Stimulated activated naive CD8-positive, alpha-beta T cell treated with anti-CD3 and anti-CD28 coated beads, Interleukin-15, Interleukin-2, amounts not matched to agents 100 U/mL and 50 U/mL, for 24 hours (primary cell): ENCODE measurements at regions not wholly inside any gene's neighbourhood (a gene's known extent, or its start where the extent isn't known, plus 50 kb on each side); places are given as distances from the start of the nearest gene placed in this dataset.

Experiments used
- ATAC-seq: fragments of 150-1000 bp; cut with Tn5 transposase; one replicate; pipeline ENCODE4 v1.10.0; 2021
- DNase-seq: peaks from one replicate; pipeline ENCODE4 v3.0.0; 2021

- no peak for DNase-seq
- ATAC-seq, result peak; percentile 52
Observed at GRCh38 chr4:14566518-14566917, 435.8 kb upstream of the CPEB2 start.

GRCh38 chr4:14568351-14568750 is 433.9 kb upstream of the CPEB2 start:
- no peak for ATAC-seq
- DNase-seq, result no peak

- no peak for DNase-seq
- ATAC-seq, result no peak
Observed at GRCh38 chr4:14575289-14575688, 427.0 kb upstream of the CPEB2 start.

- DNase-seq (no peak), ATAC-seq (no peak)
Observed at GRCh38 chr4:14575919-14576318, 426.4 kb upstream of the CPEB2 start.

- DNase-seq, result no peak
- no peak for ATAC-seq
Observed at GRCh38 chr4:14580061-14580460, 422.2 kb upstream of the CPEB2 start.

GRCh38 chr4:14581741-14582140 is 420.5 kb upstream of the CPEB2 start:
- ATAC-seq, result no peak

GRCh38 chr4:14582677-14583076 is 419.6 kb upstream of the CPEB2 start:
- no peak for DNase-seq
- no peak for ATAC-seq

More at GRCh38 chr4:14581741-14582140, 420.5 kb upstream of the CPEB2 start:
- DNase-seq, result no peak

GRCh38 chr4:14583331-14583730 is 418.9 kb upstream of the CPEB2 start:
- no peak for DNase-seq
- no peak for ATAC-seq

- DNase-seq (no peak), ATAC-seq (no peak)
Observed at GRCh38 chr4:14583752-14584151, 418.5 kb upstream of the CPEB2 start.

- ATAC-seq (no peak), DNase-seq (no peak)
Observed at GRCh38 chr4:14592950-14593349, 409.3 kb upstream of the CPEB2 start.

GRCh38 chr4:14596028-14596427 is 406.3 kb upstream of the CPEB2 start:
- ATAC-seq, result no peak
- DNase-seq, result no peak

GRCh38 chr4:14596437-14596836 is 405.8 kb upstream of the CPEB2 start:
- DNase-seq, result no peak
- no peak for ATAC-seq

GRCh38 chr4:14596904-14597303 is 405.4 kb upstream of the CPEB2 start:
- no peak for ATAC-seq

GRCh38 chr4:14602206-14602605 is 400.1 kb upstream of the CPEB2 start:
- DNase-seq, result no peak
- ATAC-seq, result no peak

More at GRCh38 chr4:14596904-14597303, 405.4 kb upstream of the CPEB2 start:
- no peak for DNase-seq

- DNase-seq, result no peak
- ATAC-seq, result no peak
Observed at GRCh38 chr4:14607001-14607400, 395.3 kb upstream of the CPEB2 start.

- no peak for ATAC-seq
- no peak for DNase-seq
Observed at GRCh38 chr4:14607578-14607977, 394.7 kb upstream of the CPEB2 start.

GRCh38 chr4:14608630-14609029 is 393.7 kb upstream of the CPEB2 start:
- DNase-seq (no peak), ATAC-seq (no peak)

GRCh38 chr4:14614840-14615239 is 387.4 kb upstream of the CPEB2 start:
- ATAC-seq, result no peak
- no peak for DNase-seq

GRCh38 chr4:14615671-14616070 is 386.6 kb upstream of the CPEB2 start:
- ATAC-seq (no peak), DNase-seq (no peak)

- no peak for ATAC-seq
Observed at GRCh38 chr4:14620567-14621141, 381.6 kb upstream of the CPEB2 start.

GRCh38 chr4:14621731-14622463 is 380.4 kb upstream of the CPEB2 start:
- ATAC-seq, result no peak
- no peak for DNase-seq

More at GRCh38 chr4:14620567-14621141, 381.6 kb upstream of the CPEB2 start:
- DNase-seq, result no peak

GRCh38 chr4:14627038-14627437 is 375.2 kb upstream of the CPEB2 start:
- DNase-seq, result no peak
- no peak for ATAC-seq

GRCh38 chr4:14631806-14632440 is 370.4 kb upstream of the CPEB2 start:
- ATAC-seq, result no peak
- no peak for DNase-seq

- no peak for DNase-seq
- no peak for ATAC-seq
Observed at GRCh38 chr4:14636563-14636962, 365.7 kb upstream of the CPEB2 start.
